ENCODE measurements at regions not wholly inside any gene's neighbourhood (a gene's known extent, or its start where the extent isn't known, plus 50 kb on each side); places are given as distances from the start of the nearest gene placed in this dataset.

DNA sequence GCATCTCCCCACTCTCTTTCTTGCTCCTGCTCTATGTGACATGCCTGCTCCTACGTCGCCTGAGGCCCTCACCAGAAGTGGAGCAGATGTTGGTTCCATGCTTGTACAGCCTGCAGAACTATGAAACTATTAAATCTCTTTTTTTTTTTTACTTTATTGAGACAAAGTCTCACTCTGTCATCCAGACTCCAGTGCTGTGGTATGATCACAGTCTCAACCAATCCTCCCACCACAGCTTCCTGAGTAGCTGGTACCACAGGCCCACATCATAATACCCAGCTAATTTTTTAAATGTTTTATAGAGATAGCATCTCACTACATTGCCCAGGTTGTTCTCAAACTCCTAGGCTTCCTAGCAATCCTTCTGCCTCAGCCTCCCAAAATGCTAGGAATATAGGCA lies 1067.7 kb downstream of the PCDH9 start:
- TF ChIP-seq EZH2 (IDR thresholded peaks at IDR 0.05): no peak
- no peak for TF ChIP-seq POLR2AphosphoS5 (IDR thresholded peaks at IDR 0.05; ENCODE audit: borderline replicate concordance, low read depth, low read length)
